ENCODE measurements at regions not wholly inside any gene's neighbourhood (a gene's known extent, or its start where the extent isn't known, plus 50 kb on each side); places are given as distances from the start of the nearest gene placed in this dataset.
"Not testable (repeated sequence)": the region's sequence is repeated elsewhere in the genome, so short reads cannot be mapped to it uniquely, and the experiment has no call there.

GRCh38 chrY:14356154-14356553 is 168.2 kb upstream of the NLGN4Y start:
- DNase-seq = no peak

- no peak for DNase-seq
These were observed 163.4 kb upstream of the NLGN4Y start for GRCh38 chrY:14360748-14361500.

GRCh38 chrY:14373608-14374007 is 150.7 kb upstream of the NLGN4Y start:
- DNase-seq = no peak

DNA sequence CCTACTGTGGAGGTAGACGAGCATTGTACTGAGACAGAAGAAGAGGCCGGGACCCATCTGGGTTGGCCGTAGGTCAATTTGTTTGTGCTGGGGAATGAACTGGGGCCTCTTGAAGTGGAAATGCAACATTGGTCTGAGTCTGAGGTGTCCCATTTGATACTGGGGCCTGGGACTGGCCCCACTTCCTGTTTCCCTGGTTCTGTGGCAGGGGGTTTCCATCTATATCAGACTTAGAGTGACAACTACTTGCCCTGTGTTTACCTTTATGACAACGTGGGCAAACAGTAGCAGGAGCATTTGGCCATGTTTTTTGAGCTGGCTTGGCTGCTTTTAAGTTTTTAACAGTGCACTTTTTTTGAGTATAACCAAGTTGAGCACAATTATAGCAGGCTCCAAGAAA is 146.1 kb upstream of the NLGN4Y start:
- no peak for DNase-seq

- not testable (repeated sequence) for DNase-seq
These were observed 113.7 kb upstream of the NLGN4Y start for GRCh38 chrY:14410549-14411030.

DNA sequence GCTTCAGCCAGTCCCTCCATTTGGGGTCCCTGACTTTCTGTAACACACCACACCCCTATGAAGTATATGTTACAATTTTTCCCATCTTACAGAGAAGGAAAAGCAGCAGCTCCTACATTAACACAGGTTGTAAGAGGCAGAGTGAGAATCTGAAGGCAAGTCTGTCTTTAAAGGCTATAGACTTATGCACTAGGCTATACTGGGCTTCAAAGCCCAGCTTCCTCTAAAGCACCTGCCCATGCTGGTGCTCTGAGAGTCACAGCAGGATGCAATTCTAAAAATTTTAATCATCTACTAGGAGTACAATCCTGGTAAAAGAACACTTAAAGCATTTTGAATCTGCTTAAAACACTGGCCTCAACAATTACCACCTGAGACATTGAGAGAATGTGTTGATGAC is 113.0 kb upstream of the NLGN4Y start:
- no peak for DNase-seq

DNA sequence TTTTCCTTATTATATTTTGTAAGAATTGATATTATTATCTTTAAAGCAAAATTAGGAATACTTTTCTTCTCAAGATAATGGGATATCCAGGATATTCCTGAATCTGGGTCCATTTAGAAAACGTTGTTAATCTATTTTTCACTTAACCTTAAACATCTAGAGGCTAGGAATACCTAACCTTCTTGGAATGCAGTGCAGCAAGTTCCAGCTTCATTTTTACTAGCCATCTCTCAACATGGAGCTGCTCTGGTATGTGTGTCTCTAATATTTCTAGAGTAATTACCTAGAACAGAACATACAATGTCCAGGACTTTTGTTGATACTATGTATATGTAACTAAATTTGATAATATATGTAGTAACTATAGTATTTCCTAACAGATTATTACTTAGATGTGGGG is 87.8 kb upstream of the NLGN4Y start:
- no peak for DNase-seq

- no peak for DNase-seq
These were observed 86.7 kb upstream of the NLGN4Y start for GRCh38 chrY:14437626-14438025.

GRCh38 chrY:14438395-14438794 is 85.9 kb upstream of the NLGN4Y start:
- no peak for DNase-seq

DNA sequence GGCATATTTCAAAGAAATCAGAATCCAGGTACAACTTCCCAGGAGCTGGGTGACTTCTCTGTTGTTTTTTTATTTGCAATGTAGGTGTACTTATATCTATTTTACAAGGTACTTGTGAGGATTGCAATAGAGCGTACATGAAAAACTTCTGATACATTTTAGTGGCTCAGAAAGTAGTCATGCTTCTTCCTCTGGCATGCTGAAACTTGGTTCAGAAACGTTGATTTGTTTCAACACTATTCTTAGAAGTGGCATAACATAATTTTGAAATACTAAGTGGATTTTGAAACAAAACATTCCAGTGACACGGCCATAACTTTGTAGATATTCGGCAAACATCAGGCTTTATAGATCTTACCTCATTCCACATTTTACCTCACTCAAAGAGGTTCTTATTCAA is 79.8 kb upstream of the NLGN4Y start:
- no peak for DNase-seq

DNA sequence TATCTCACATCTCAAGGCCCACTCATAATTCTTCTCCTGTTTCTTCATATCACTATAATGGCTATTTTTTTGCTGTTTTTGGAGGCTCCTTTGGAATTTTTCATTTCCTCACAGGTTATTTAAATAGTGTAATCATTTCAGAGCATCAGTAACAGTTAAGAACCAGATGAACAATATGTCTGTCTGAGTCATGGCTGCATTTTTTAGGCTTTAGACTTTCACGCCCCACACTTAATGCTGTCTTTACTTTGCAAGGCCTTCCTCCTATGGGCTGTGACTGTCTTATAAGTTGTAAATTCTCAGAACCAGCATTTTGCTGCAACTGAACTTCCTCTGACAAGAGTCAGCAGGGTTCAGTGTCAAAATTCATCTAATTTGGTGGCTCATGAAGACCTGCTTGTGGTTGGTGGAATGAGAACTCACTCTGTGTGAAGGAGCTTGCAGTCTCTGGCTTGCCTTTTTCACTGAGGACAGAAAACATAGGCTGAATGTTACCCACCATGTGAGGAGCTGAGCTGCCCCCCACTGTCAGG is 56.1 kb upstream of the NLGN4Y start:
- DNase-seq = no peak

- DNase-seq = no peak
These were observed 51.9 kb upstream of the NLGN4Y start for GRCh38 chrY:14472421-14472820.

DNA sequence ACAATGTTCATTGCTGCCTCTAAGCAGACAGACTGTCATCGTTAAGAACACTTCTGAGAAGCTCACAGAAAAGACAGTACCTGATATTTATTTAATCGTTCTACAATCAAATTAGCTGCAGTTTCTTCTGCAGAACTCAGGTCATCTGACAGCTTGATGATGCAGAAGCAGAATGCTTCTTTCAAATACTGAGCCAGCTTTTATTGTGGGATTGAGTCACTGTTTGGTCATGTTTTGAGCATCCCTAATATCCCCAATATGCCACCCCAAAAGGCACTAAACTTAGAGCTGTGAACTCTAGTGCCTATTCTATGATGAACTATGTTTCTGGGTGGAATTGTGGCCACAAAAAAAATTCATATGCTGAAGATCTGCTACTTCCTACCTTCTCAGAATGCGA is 51.0 kb upstream of the NLGN4Y start:
- no peak for DNase-seq
